SKM-1 (cell line): ENCODE measurements at regions not wholly inside any gene's neighbourhood (a gene's known extent, or its start where the extent isn't known, plus 50 kb on each side); places are given as distances from the start of the nearest gene placed in this dataset.

Source experiments
- DNase-seq: peaks from one replicate; lab custom pipeline; 2025; ENCODE audit not compliant: unreplicated experiment; lab: John Stamatoyannopoulos, UW

DNA sequence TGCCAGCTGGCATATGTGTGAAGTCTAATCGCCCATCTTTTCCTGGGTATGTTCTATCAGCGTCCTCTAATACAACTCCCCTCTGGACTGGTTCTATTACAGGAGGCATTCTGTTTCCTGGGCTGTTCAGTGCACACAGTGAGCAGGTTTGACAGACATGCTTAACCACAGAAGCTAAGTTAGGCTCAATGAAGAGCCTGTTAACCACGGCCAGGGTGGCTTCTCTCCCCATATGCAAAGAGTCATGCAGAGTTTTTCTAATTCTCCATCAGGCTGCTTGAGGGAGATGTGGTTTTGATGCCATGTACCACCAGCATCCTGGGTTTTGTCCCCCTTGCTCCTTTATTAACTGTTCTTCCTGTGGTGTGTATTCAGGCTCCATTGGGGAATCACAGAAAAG lies 57.2 kb upstream of the ALOX12 start:
- DNase-seq: no peak

DNA sequence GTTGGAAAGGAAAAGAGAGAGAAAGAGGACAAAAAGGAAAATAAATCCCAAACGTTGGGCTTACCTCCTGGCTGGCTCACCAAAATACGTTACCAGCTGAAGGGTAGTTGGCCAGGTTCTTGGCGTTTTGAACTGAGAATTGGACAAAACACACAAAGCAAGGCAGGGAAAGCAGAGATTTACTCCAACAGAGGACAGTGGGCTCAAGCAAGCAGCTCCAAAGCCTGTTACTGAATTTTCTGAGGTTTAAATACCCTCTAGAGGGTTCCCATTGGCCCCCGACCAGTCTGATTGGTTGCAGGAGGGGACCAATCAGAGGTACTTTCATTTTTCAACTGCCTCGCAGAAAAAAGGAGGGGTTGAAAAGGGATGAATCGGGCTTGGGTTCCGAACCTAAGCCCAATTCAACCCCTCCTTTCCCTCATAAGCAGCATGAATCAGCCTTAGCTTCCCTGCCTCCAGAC lies 55.6 kb upstream of the ALOX12 start:
- DNase-seq: no peak

DNA sequence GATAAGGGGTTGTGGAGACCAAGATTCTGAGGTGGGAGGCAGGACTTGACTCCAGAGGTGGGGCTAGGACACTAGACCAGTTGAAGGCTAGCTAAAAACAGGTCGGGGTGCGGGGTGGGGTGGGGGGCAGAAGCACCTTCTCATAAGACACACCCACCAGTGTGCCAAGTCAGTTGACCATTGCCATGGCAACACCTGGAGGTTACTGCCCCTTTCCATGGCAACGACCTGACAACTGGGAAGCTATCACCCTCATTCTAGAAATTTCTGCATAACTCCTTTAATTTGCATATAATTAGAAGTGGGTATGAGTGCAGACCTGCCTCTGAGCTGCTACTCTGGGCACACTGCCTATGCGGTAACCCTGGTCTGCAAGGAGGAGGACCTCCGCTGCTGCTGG lies 53.9 kb upstream of the ALOX12 start:
- no peak for DNase-seq

DNA sequence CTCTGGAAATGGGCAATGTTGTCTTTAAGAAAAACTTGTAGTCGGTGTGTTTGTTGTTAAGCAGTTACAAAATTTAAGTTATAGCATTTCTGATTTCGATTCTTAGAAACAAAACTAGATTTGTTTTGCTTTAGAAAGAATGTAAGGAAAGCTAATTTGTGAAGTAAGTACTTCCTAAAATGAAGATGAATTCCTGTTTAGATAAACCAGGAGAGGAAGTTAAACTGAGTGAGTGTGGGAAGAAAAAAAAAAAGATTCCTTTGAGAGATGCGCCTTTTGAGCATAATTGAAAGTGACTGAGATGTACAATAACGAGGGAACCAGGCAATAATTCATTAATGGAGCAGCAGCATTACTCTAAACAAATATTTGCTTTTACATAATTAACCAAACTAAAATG lies 52.4 kb upstream of the ALOX12 start:
- no peak for DNase-seq
